AG09319 (cell line): ENCODE measurements at regions not wholly inside any gene's neighbourhood (a gene's known extent, or its start where the extent isn't known, plus 50 kb on each side); places are given as distances from the start of the nearest gene placed in this dataset.

Experiments
- DNase-seq: peaks from one replicate; pipeline ENCODE4 v3.0.0-alpha.2; 2010; ENCODE audit warnings: low read depth; ENCODE audit errors: extremely low read depth
- CTCF ChIP-seq: IDR thresholded peaks from 2 replicates; pipeline ENCODE4 v1.5.1; 2011; ENCODE audit warnings: low read depth, mild to moderate bottlenecking, inconsistent platforms, low read length, moderate library complexity

GRCh38 chr2:120971866-120972265 lies 236.2 kb downstream of the GLI2 start:
- no peak for TF ChIP-seq CTCF
- no peak for DNase-seq

GRCh38 chr2:120972286-120972685 lies 236.6 kb downstream of the GLI2 start:
- TF ChIP-seq CTCF = no peak
- DNase-seq = no peak

- no peak for TF ChIP-seq CTCF
- no peak for DNase-seq
Observed at GRCh38 chr2:120973196-120973595, 237.5 kb downstream of the GLI2 start.

GRCh38 chr2:120974950-120975349 lies 239.3 kb downstream of the GLI2 start:
- TF ChIP-seq CTCF = no peak

GRCh38 chr2:120976501-120977307 lies 241.0 kb downstream of the GLI2 start:
- TF ChIP-seq CTCF = no peak
- DNase-seq = no peak

More at GRCh38 chr2:120974950-120975349, 239.3 kb downstream of the GLI2 start:
- DNase-seq = no peak

GRCh38 chr2:120977582-120978358 lies 242.1 kb downstream of the GLI2 start:
- no peak for TF ChIP-seq CTCF

More at GRCh38 chr2:120977582-120978358, 242.1 kb downstream of the GLI2 start:
- DNase-seq = no peak
